Right lobe of liver (tissue), 4 donors: ENCODE measurements at regions not wholly inside any gene's neighbourhood (a gene's known extent, or its start where the extent isn't known, plus 50 kb on each side); places are given as distances from the start of the nearest gene placed in this dataset.

Experiments used
- CTCF ChIP-seq, 4 donors: fragments of 200-600 bp in 3 of 4; fragments of 450-650 bp in 1 of 4; IDR thresholded peaks; one replicate each; pipeline versions ENCODE4 v1.5.1 to v1.8.0; 2016 to 2022; ENCODE audit warnings: antibody characterized with exemption in 4 of 4, mild to moderate bottlenecking in 2 of 4
- POLR2A ChIP-seq: fragments of 450-650 bp; IDR thresholded peaks from one replicate; pipeline ENCODE4 v1.6.1; 2017; ENCODE audit warnings: antibody characterized with exemption, mild to moderate bottlenecking
- donor health status: DM: no; HTN: no; CAD: no.
- donor health status: DM: no; HTN: no; CAD: no.
- donor health status: DM: no; HTN: yes; CAD: no.

- TF ChIP-seq CTCF (IDR thresholded peaks at IDR 0.05) (no peak), POLR2A (no peak)
These were observed 75.0 kb downstream of the GLI2 start for GRCh38 chr2:120810639-120811038.
